AG08395 (cell line): ENCODE measurements at regions not wholly inside any gene's neighbourhood (a gene's known extent, or its start where the extent isn't known, plus 50 kb on each side); places are given as distances from the start of the nearest gene placed in this dataset.

Experiments used
- DNase-seq: peaks from one replicate; pipeline ENCODE4 v3.0.0; 2012; ENCODE audit warnings: mixed read lengths, low spot score

DNA sequence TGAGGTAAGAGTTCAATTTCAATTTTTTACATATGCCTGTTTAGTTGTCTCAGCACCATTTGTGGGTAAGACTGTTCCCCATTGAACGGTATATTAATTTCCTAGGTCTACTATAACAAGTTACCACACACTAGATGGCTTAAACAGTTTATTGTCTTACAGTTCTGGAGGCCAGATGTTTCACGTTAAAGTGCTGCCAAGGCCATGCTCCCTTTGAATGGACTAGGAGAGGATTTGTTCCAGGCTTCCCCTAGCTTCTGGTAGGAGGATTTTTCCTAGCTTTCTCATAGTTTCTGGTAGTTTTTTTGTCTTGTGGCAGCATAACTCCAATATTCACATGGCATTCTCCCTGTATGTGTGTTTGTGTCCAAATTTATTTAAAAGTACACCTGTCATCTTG, 149.3 kb upstream of the CYSLTR1 start:
- no peak for DNase-seq

DNA sequence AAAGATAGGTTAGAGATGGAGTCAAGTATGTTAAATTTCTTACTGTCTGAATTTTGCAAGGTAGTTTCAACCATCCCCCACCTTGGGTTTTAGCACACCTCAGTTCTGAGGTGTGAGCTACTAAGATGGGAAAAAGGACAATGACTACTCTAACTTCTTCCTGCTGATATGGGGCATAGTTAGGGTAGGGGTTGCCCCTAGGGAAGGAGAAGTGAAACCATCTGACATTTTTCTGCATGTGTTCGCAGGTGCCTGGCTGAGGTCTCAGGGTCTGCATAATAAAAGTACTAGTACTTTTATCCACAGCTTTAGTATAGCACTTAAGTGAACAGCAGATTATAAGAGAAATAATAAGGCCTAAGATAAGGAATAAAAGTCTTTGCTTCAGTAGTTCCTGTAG, 129.5 kb upstream of the CYSLTR1 start:
- no peak for DNase-seq

DNA sequence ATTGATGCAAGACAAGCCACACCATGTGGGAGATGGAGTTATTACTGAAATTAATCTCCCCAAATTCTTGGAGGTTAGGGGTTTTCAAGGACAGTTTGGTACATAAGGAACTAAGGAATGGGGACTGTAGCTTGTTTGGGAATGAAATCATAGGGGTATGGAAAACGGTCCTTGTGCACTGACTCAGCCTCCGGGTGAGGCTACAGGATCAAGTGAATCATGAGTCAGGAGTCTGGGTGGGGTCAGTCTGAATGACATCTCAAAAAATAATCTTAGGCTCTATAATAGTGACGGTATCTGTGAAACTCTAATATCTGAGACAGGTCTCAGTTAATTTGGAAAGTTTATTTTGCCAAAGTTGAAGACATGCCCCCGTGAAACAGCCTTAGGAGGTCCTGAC, 128.5 kb upstream of the CYSLTR1 start:
- peak; percentile 2 for DNase-seq

DNA sequence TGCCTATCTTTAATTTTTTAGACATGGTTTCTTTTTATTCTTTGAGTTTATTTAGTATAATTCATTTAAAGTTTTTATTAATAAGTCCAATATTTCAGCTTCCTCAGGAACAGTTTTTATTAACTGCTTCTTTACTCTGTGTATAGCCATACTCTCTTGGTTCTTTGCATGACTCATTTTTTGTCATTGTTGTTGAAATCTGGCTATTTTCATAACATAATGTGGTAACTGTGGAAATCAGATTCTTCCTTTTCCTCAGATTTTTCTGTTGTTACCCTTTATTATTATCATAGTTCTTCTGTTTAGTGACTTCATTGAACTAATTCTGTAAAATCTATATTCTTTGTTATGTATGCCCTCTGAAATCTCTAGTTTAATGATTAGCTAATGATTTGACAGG, 124.9 kb upstream of the CYSLTR1 start:
- DNase-seq: no peak

DNA sequence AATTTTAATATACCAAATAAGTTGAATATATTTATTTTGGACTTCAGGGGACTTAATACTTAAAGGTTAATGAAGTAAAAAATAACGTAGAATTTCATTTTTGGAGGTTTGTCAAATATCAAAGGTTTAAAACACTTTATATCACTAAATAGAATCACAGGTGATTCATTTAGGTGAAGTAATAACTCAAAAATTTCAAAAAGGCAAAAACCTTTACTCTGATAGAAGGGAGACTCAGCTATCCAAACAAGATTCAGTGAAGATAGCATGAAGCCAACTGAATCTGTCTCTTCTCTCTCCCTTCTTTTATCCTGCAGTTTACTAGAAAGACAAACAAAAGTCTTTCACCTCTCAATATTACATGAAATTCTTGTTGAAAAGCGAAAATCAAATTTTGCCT, 110.2 kb upstream of the CYSLTR1 start:
- no peak for DNase-seq

DNA sequence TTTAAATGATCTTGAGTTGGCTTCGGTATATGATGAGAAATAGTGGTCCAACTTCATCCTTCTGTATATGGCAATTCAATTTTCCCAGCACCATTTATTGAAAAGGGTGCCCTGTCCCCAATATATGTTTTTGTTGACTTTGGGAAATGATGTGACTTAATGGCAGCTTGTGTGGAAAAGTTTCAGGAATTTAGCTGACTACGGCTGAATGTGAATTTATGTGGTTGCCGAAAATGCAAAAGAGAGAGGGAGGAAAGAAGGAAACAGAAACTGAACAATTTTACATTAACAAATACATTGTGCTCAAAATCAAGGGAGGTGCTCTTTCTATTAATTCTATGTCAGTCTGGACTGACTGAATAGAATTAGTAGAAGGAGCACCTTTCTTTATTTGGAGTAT, 101.8 kb upstream of the CYSLTR1 start:
- DNase-seq: no peak

DNA sequence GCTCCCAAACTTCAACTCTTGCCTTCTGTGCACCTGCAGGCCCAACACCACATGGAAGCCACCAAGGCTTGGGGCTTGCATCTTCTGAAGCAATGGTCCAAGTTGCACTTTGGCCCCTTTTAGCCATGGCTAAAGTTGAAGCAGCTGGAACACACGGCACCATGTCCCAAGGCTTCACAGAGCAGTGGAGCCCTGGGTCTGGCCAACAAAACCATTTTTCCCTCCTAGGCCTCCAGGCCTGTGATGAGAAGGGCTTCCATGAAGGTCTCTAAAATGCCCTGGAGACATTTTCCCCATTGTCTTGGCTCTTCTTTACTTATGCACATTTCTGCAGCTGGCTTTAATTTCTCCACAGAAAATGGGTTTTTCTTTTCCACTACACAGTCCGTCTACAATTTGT, 61.3 kb upstream of the CYSLTR1 start:
- DNase-seq: no peak

DNA sequence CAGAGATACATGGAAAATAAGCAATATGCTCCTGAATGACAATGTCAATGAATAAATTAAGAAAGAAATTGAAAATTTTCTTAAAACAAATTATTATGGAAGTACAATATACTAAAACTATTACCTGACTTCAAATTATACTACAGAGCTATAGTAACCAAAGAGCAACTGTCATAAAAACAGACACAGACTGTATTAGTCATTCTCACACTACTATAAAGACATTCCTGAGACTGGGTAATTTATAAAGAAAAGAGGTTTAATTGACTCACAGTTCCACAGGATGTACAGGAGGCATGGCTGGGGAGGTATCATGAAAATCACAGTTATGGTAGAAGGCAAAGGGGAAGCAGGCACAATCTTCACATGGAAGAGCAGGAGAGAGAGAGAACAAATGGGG, 60.0 kb upstream of the CYSLTR1 start:
- no peak for DNase-seq

DNA sequence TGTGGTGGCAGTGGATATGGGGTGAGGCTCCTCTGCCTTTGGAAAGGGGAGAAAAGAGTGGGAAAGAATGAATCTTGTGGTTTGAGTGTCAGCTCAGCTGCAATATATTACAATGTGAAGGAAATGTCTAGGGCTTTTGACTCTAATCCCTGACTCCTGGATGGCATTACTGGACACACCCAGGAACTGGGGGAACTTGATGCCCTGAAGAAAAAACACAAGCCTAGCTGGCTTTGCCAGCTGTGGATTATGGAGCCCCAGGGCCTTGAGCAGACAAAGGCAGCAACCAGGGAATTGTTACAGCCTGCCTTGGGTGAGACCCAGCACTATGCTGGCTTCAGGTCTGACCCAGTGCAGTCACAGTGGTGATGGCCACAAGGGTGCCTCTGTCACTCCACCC, 57.1 kb upstream of the CYSLTR1 start:
- no peak for DNase-seq

DNA sequence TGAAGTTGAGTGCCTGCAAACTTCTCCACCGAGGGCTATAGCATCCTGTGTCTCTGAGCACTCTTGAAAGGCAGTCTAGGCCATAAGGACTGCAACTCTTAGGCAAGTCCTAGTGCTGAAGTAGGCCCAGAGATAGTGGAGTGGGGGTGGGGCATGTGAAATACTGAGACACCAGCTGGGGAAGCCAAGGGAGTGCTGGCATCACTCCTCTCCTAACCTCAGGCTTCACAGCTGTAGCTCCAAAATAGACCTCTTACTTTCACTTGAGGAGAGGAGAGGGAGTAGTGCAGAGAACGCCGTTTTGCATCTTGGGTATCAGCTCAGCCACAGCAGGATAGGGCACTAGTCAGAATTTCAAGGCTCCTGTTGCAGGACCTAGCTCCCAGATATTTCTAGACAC, 56.2 kb upstream of the CYSLTR1 start:
- DNase-seq: no peak

DNA sequence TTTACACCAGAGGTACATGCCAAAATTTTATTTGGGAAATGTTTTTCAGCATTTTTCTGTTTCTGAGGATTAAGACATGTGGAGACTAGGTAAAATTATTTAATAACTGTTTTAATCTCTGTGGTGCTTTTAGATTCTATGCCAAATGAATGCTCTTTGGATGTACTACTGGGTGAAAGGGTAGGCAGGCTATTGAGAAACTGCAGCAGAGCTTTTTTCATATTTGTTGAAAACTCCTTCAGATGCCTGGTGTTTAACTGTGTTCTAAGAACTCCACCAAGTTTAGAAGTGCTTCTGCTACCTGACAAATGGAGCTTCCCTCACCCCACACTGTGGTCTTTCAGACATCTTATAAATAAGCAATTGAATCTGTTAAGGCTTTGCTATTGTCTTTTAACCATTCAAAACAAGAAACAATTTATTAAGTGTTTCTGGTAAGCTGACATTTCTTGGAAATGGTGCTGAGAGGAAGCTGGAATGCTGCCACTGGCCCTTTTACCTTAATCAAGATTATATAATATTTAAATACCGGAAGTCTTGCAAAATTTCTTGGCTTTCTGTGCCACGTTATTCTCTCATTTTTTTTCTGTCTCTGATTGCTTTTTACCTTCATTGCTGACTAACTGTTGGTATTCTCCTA, 51.2 kb upstream of the CYSLTR1 start:
- no peak for DNase-seq
